Right lobe of liver (tissue), 4 donors: ENCODE measurements at regions not wholly inside any gene's neighbourhood (a gene's known extent, or its start where the extent isn't known, plus 50 kb on each side); places are given as distances from the start of the nearest gene placed in this dataset.

ENCODE experiments used
- CTCF ChIP-seq, 4 donors: fragments of 200-600 bp in 3 of 4; fragments of 450-650 bp in 1 of 4; IDR thresholded peaks; one replicate each; pipeline versions ENCODE4 v1.5.1 to v1.8.0; 2016 to 2022; ENCODE audit warnings: antibody characterized with exemption in 4 of 4, mild to moderate bottlenecking in 2 of 4
- POLR2A ChIP-seq: fragments of 450-650 bp; IDR thresholded peaks from one replicate; pipeline ENCODE4 v1.6.1; 2017; ENCODE audit warnings: antibody characterized with exemption, mild to moderate bottlenecking
- donor health status: DM: no; HTN: no; CAD: no.
- donor health status: DM: no; HTN: no; CAD: no.
- donor health status: DM: no; HTN: yes; CAD: no.

- TF ChIP-seq POLR2A, result no peak
- TF ChIP-seq CTCF (IDR thresholded peaks at IDR 0.05), result no peak
These were observed 183.2 kb upstream of the JARID2 start for GRCh38 chr6:15062516-15063252.
